H1 (cell line): ENCODE measurements at regions not wholly inside any gene's neighbourhood (a gene's known extent, or its start where the extent isn't known, plus 50 kb on each side); places are given as distances from the start of the nearest gene placed in this dataset.

Experiments used
- CREB1 ChIP-seq: IDR thresholded peaks from 2 replicates; pipeline ENCODE4 v1.6.1; 2012; ENCODE audit warnings: inconsistent platforms
- CTCF ChIP-seq, 3 experiments: IDR thresholded peaks; 1 replicate in 2 of 3; 2 replicates in 1 of 3; pipeline versions ENCODE4 v1.5.1 to v1.6.1; 2011; ENCODE audit warnings: low read length in 3 of 3, mild to moderate bottlenecking in 3 of 3, inconsistent platforms in 2 of 3, low read depth in 1 of 3, moderate library complexity in 1 of 3; ENCODE audit not compliant: insufficient read depth in 1 of 3; ENCODE audit errors: control extremely low read depth in 1 of 3
- RFX5 ChIP-seq: IDR thresholded peaks from 2 replicates; pipeline ENCODE4 v1.6.1; 2011; ENCODE audit warnings: low read depth, low read length, improper control_type of control experiment, borderline replicate concordance

GRCh38 chr3:6447166-6447801 lies 413.6 kb upstream of the GRM7 start (continued):
- TF ChIP-seq CTCF (IDR thresholded peaks at IDR 0.05; ENCODE audit: control extremely low read depth in 1 of 3, insufficient read depth in 1 of 3, low read depth in 1 of 3, low read length in 3 of 3) (no peak), CREB1 (no peak), RFX5 (no peak)
